Activated B cell treated with CpG ODN at 0.5 μM for 24 hours (primary cell): ENCODE measurements at regions not wholly inside any gene's neighbourhood (a gene's known extent, or its start where the extent isn't known, plus 50 kb on each side); places are given as distances from the start of the nearest gene placed in this dataset.

Experiments used
- ATAC-seq: fragments of 200-7000 bp; cut with Tn5 transposase; one replicate; pipeline ENCODE4 v1.10.0; 2021; ENCODE audit warnings: low read depth, mild to moderate bottlenecking, moderate library complexity
- CTCF ChIA-PET: fragments of 350-600 bp; sonication (Branson Sonifier 250); formaldehyde crosslinking; loops from one replicate; lab custom pipeline; 2021; ENCODE audit warnings: antibody characterized with exemption; lab: Charles Lee
- POLR2A ChIA-PET: fragments of 350-600 bp; sonication (Branson Sonifier 250); formaldehyde crosslinking; loops from one replicate; lab custom pipeline; 2021; ENCODE audit warnings: antibody characterized with exemption; lab: Charles Lee
- DNase-seq: peaks from one replicate; pipeline ENCODE4 v3.0.0; 2022
- H3K27ac Mint-ChIP-seq: one replicate; pipeline ENCODE4 v1.8.0; 2020; ENCODE audit warnings: mixed read lengths
- H3K27me3 Mint-ChIP-seq: one replicate; pipeline ENCODE4 v1.8.0; 2021; ENCODE audit warnings: mixed read lengths
- H3K36me3 Mint-ChIP-seq: one replicate; pipeline ENCODE4 v1.8.0; 2021; ENCODE audit warnings: low read depth, mixed read lengths
- H3K4me1 Mint-ChIP-seq: one replicate; pipeline ENCODE4 v1.8.0; 2021; ENCODE audit warnings: mixed read lengths
- H3K4me3 Mint-ChIP-seq: one replicate; pipeline ENCODE4 v1.8.0; 2020; ENCODE audit warnings: mild to moderate bottlenecking, mixed read lengths
- H3K9me3 Mint-ChIP-seq: one replicate; pipeline ENCODE4 v1.8.0; 2020; ENCODE audit warnings: mixed read lengths
- intact Hi-C: fragments of 100-400 bp; cut with micrococcal nuclease; formaldehyde crosslinking; loops from one replicate; pipeline ENCODE4 v1.15.1; 2024
- TF ChIP-seq, protein P1 (sequence below): fragments of 200-600 bp; IDR thresholded peaks from one replicate; pipeline ENCODE4 v1.8.0; 2022; ENCODE audit warnings: antibody characterized with exemption, mild to moderate bottlenecking

DNA sequence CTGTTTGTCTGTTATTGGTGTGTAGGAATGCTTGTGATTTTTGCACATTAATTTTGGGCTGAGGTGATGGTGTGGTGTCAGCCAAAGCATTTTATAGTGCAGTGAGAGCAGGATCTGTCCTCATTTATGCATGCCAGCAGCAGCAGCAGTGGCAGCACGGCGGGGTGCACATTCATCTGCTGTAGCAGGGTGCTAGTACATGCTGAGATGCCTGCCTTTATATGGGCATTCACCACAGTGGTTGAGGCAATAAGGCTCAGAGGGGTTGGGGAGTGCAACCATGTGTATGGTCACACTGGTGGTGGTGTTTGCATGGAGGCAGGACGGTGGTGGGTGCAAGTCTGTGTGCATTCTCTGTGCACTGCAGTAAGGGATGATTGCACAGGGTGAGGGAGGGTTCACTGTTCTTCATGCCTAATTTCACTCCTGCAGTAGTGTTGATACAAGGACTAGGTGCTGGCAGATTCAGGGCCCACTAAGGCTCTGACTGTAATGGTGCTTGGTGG lies 129.3 kb upstream of the SYNCRIP start:
- Mint-ChIP-seq H3K9me3 (peaks cover 2% of the 10 kb centered on the region), H3K27ac (no peak overlapping the region), H3K4me3 (no peak overlapping the region), H3K4me1 (no peaks in the 10 kb centered on the region), H3K27me3 (peaks cover 19% of the 10 kb centered on the region), H3K36me3 (no peaks in the 10 kb centered on the region)
- TF ChIP-seq, protein P1, sequence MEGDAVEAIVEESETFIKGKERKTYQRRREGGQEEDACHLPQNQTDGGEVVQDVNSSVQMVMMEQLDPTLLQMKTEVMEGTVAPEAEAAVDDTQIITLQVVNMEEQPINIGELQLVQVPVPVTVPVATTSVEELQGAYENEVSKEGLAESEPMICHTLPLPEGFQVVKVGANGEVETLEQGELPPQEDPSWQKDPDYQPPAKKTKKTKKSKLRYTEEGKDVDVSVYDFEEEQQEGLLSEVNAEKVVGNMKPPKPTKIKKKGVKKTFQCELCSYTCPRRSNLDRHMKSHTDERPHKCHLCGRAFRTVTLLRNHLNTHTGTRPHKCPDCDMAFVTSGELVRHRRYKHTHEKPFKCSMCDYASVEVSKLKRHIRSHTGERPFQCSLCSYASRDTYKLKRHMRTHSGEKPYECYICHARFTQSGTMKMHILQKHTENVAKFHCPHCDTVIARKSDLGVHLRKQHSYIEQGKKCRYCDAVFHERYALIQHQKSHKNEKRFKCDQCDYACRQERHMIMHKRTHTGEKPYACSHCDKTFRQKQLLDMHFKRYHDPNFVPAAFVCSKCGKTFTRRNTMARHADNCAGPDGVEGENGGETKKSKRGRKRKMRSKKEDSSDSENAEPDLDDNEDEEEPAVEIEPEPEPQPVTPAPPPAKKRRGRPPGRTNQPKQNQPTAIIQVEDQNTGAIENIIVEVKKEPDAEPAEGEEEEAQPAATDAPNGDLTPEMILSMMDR, result no peak
- ATAC-seq (no peak), DNase-seq (no peak)
- intact Hi-C loops, result no loop called here
- CTCF ChIA-PET, result no interaction called here
- POLR2A ChIA-PET, result interaction anchor here (0.6 kb wide), 1 partner anchor 137 kb away, joined by 3 read pairs; no protein-coding TSS in a partner anchor

DNA sequence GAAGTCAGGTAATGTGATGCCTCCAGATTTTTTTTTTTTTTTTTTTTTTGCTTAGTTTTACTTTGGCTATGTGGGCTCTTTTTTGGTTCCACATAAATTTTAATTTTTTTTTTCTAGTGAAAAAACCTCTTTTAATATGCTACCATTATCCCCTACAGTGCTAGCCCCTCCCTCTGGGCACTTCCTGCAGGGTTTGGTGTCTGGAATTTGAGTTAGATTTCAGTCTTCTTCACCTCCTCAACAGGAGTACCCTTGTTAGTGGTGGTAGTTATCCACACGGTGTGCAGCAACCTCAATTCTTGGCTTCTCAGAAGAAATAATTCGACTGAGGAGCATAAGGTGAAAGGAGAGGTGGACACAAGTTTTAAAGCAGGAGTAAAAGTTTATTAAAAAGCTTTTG lies 128.8 kb upstream of the SYNCRIP start:
- POLR2A ChIA-PET, result interaction anchor here (0.6 kb wide), 1 partner anchor 136 kb away, joined by 3 read pairs; no protein-coding TSS in a partner anchor
- Mint-ChIP-seq H3K9me3 (no peaks in the 10 kb centered on the region), H3K36me3 (no peaks in the 10 kb centered on the region), H3K4me3 (no peak overlapping the region), H3K27ac (no peak overlapping the region), H3K27me3 (peaks cover 20% of the 10 kb centered on the region), H3K4me1 (no peaks in the 10 kb centered on the region)
- CTCF ChIA-PET, result no interaction called here
- TF ChIP-seq, protein P1, result no peak
- ATAC-seq (no peak), DNase-seq (no peak)
- intact Hi-C loops, result no loop called here

DNA sequence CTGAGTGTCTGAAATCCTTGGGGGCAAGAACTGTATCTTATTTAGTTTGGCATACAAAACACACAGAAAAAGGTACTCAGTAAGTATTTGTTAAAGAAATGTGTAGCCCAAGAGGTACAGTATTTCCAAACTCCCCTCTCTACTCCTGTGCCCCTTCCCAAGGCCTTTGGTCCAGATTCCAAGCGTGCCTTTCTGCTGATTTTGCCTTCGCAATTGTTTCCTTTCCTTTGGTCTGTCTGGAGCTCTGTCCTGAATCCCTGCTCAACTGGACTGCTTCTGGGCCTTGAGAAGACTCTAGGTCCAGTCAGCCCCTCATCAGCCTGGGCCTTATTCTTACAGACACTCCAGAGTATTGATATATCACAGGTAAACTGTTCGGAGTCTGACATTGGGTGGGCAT lies 122.2 kb upstream of the SYNCRIP start:
- peaks cover 20% of the 10 kb centered on the region for H3K27me3 Mint-ChIP-seq
- intact Hi-C loops, result no loop called here
- no peaks in the 10 kb centered on the region for H3K4me1 Mint-ChIP-seq
- no peaks in the 10 kb centered on the region for H3K9me3 Mint-ChIP-seq
- TF ChIP-seq, protein P1, result no peak
- ATAC-seq, result no peak
- DNase-seq, result no peak
- ChIA-PET CTCF (no interaction called here), POLR2A (no interaction called here)
- H3K4me3 Mint-ChIP-seq, result no peak overlapping the region
- H3K36me3 Mint-ChIP-seq, result no peaks in the 10 kb centered on the region
- H3K27ac Mint-ChIP-seq, result no peak overlapping the region

DNA sequence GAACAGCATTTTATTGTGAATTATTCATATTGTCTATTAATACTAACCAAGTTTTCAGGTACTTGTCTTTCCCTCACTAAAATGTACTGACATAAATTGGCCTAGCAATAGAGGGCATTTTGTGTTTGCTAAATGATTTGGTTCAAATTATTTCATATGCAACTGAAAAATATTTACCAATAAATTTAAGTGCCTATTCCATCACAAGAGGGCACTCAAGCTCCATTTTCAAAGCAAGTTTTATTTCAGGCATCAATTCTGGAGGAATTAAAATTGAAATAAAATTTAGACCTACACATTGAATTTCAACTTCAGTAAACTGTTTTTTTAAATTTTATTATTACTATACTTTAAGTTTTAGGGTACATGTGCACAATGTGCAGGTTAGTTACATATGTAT lies 114.3 kb upstream of the SYNCRIP start:
- H3K36me3 Mint-ChIP-seq, result no peaks in the 10 kb centered on the region
- no peaks in the 10 kb centered on the region for H3K4me1 Mint-ChIP-seq
- DNase-seq (no peak), ATAC-seq (no peak)
- no peak overlapping the region for H3K4me3 Mint-ChIP-seq
- ChIA-PET POLR2A (no interaction called here), CTCF (no interaction called here)
- no peak overlapping the region for H3K27ac Mint-ChIP-seq
- no peaks in the 10 kb centered on the region for H3K9me3 Mint-ChIP-seq
- intact Hi-C loops, result no loop called here
- TF ChIP-seq, protein P1, result no peak
- peaks cover 12% of the 10 kb centered on the region for H3K27me3 Mint-ChIP-seq

DNA sequence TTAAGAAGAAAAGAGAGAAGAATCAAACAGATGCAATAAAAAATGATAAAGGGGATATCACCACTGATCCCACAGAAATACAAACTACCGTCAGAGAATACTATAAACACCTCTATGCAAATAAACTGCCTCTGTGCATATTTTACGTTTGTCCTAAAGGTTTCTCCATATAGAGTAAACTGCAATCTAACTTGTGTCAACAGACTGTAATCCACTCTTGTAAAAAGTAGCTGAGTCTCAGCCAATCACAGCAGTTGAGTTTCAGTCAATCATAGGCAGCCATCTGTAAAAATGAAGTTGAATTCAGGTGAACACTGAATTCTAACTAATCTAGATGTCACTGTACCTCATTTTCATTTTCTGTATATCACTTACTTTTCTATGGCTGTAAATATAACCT lies 112.2 kb upstream of the SYNCRIP start:
- H3K9me3 Mint-ChIP-seq, result no peaks in the 10 kb centered on the region
- ATAC-seq, result no peak
- TF ChIP-seq, protein P1, result no peak
- CTCF ChIA-PET, result interaction anchor here (0.6 kb wide), 1 partner anchor 305 kb away, joined by 3 read pairs; the partner anchor contains the start of gene NT5E
- H3K27me3 Mint-ChIP-seq, result peaks cover 8% of the 10 kb centered on the region
- H3K27ac Mint-ChIP-seq, result no peak overlapping the region
- no peaks in the 10 kb centered on the region for H3K36me3 Mint-ChIP-seq
- no peak for DNase-seq
- no peaks in the 10 kb centered on the region for H3K4me1 Mint-ChIP-seq
- POLR2A ChIA-PET, result no interaction called here
- intact Hi-C loops, result no loop called here
- H3K4me3 Mint-ChIP-seq, result no peak overlapping the region
